OCI-LY1 (cell line): ENCODE measurements at regions not wholly inside any gene's neighbourhood (a gene's known extent, or its start where the extent isn't known, plus 50 kb on each side); places are given as distances from the start of the nearest gene placed in this dataset.

Source experiments
- EZH2 ChIP-seq: fragments of 200-600 bp; sonication (generic), shearing (Covaris generic); IDR thresholded peaks from 2 replicates; pipeline ENCODE4 v1.8.0; 2017; ENCODE audit warnings: borderline replicate concordance, mixed run types, mild to moderate bottlenecking, antibody characterized with exemption, low read length, moderate library complexity, mixed read lengths
- TF ChIP-seq, protein P1 (sequence below): fragments of 200-600 bp; sonication (generic), shearing (Covaris generic); IDR thresholded peaks from 2 replicates; pipeline ENCODE4 v1.5.1; 2017; ENCODE audit warnings: mild to moderate bottlenecking, antibody characterized with exemption, low read length, moderate library complexity, mixed read lengths

DNA sequence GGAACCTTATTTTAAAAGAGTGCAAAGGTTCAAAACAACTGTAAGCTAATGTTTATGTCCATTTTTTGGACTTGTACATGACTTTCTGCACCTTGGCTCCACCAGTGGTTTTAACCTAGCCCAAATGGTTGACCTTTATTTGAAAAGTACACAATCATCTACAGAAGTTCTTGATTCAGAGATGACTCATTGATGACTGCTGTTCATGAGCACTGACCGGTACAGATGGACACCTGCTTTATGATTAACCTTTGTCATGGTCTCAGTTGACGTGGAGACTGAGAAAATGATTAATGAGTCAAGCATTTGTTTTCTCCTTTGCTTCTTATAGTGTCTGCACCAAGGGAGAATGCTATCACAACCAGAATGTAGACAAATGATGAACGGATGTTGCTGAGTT lies 55.7 kb upstream of the PTER start:
- TF ChIP-seq, protein P1, sequence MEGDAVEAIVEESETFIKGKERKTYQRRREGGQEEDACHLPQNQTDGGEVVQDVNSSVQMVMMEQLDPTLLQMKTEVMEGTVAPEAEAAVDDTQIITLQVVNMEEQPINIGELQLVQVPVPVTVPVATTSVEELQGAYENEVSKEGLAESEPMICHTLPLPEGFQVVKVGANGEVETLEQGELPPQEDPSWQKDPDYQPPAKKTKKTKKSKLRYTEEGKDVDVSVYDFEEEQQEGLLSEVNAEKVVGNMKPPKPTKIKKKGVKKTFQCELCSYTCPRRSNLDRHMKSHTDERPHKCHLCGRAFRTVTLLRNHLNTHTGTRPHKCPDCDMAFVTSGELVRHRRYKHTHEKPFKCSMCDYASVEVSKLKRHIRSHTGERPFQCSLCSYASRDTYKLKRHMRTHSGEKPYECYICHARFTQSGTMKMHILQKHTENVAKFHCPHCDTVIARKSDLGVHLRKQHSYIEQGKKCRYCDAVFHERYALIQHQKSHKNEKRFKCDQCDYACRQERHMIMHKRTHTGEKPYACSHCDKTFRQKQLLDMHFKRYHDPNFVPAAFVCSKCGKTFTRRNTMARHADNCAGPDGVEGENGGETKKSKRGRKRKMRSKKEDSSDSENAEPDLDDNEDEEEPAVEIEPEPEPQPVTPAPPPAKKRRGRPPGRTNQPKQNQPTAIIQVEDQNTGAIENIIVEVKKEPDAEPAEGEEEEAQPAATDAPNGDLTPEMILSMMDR = no peak
- no peak for TF ChIP-seq EZH2
